Panc1 (cell line): ENCODE measurements at regions not wholly inside any gene's neighbourhood (a gene's known extent, or its start where the extent isn't known, plus 50 kb on each side); places are given as distances from the start of the nearest gene placed in this dataset.

Experiments
- ATAC-seq: fragments of 200-7000 bp; cut with Tn5 transposase; 2 replicates; pipeline ENCODE4 v1.9.1; 2020; ENCODE audit warnings: mild to moderate bottlenecking, moderate library complexity
- BruUV-seq: library from RNA; stranded (reverse); fragments of 400-500 nt; replicated peaks from 2 replicates; lab custom pipeline; 2021; lab: Mats Ljungman, UMichigan
- CTCF ChIA-PET: fragments of 300-600 bp; sonication (Branson Sonifier 250); formaldehyde crosslinking; loops from one replicate; lab custom pipeline; 2022; ENCODE audit warnings: antibody characterized with exemption; lab: Charles Lee
- POLR2A ChIA-PET: fragments of 300-600 bp; sonication (Branson Sonifier 250); formaldehyde crosslinking; loops from one replicate; lab custom pipeline; 2022; ENCODE audit warnings: antibody characterized with exemption; lab: Charles Lee
- DNase-seq: peaks from one replicate; pipeline ENCODE4 v3.0.0-alpha.2; 2010; ENCODE audit warnings: low read depth, low spot score
- H3K27ac ChIP-seq: 2 replicates; pipeline ENCODE4 v1.5.1; 2011; ENCODE audit warnings: mild to moderate bottlenecking, low read length, inconsistent platforms
- H3K27me3 ChIP-seq: fragments of 200-500 bp; sonication (Bioruptor generic); 2 replicates; pipeline ENCODE4 v1.6.0; 2014; ENCODE audit warnings: low read length, inconsistent platforms; ENCODE audit not compliant: control insufficient read depth, insufficient read depth
- H3K36me3 ChIP-seq: fragments of 200-500 bp; sonication (Bioruptor generic); 2 replicates; pipeline ENCODE4 v1.5.1; 2014; ENCODE audit warnings: inconsistent platforms, mild to moderate bottlenecking, low read length, moderate library complexity; ENCODE audit not compliant: control insufficient read depth, insufficient read depth
- H3K4me1 ChIP-seq: 2 replicates; pipeline ENCODE4 v1.5.1; 2011; ENCODE audit warnings: inconsistent platforms, mild to moderate bottlenecking, low read length, moderate library complexity; ENCODE audit not compliant: control insufficient read depth, insufficient read depth
- H3K4me3 ChIP-seq, 2 experiments: 2 replicates each; pipeline ENCODE4 v1.5.1; 2011 to 2012; ENCODE audit warnings: low read depth in 2 of 2, low read length in 2 of 2, mild to moderate bottlenecking in 2 of 2, inconsistent platforms in 1 of 2, moderate library complexity in 1 of 2
- H3K9me3 ChIP-seq: fragments of 200-500 bp; sonication (Bioruptor generic); 2 replicates; pipeline ENCODE4 v1.5.1; 2014; ENCODE audit warnings: low read depth, mild to moderate bottlenecking, inconsistent platforms, low read length, moderate library complexity; ENCODE audit not compliant: control insufficient read depth, insufficient read depth
- POLR2AphosphoS5 ChIP-seq: IDR thresholded peaks from 2 replicates; pipeline ENCODE4 v1.6.1; 2012; ENCODE audit warnings: mild to moderate bottlenecking, low read depth, low read length, moderate library complexity
- SIN3A ChIP-seq: IDR thresholded peaks from 2 replicates; pipeline ENCODE4 v1.6.1; 2012; ENCODE audit warnings: low read depth, mild to moderate bottlenecking, low read length, moderate library complexity, borderline replicate concordance; ENCODE audit not compliant: insufficient read depth
- TCF7L2 ChIP-seq: IDR thresholded peaks from 2 replicates; pipeline ENCODE4 v1.6.1; 2011; ENCODE audit warnings: mild to moderate bottlenecking, low read depth, low read length, inconsistent platforms
- in situ Hi-C: cut with HindIII; loops from 2 replicates; pipeline ENCODE4 v1.10.0; 2016; ENCODE audit warnings: low sequenced_read_pairs, low pct_unique_long_range_greater_than_20kb
- intact Hi-C: fragments of 100-400 bp; cut with micrococcal nuclease; formaldehyde crosslinking; loops from one replicate; pipeline ENCODE4 v1.10.0; 2022; ENCODE audit not compliant: unreplicated experiment
- TF ChIP-seq, protein P1 (sequence below): fragments of 450-650 bp; IDR thresholded peaks from 2 replicates; pipeline ENCODE4 v1.5.1; 2017; ENCODE audit warnings: mild to moderate bottlenecking
- TF ChIP-seq, protein P2 (sequence below), 2 experiments: IDR thresholded peaks; 2 replicates each; pipeline ENCODE4 v1.6.1; 2011 to 2012; ENCODE audit warnings: low read depth in 2 of 2, control low read depth in 1 of 2, low read length in 1 of 2, mild to moderate bottlenecking in 1 of 2, moderate library complexity in 1 of 2; ENCODE audit not compliant: insufficient read depth in 1 of 2

DNA sequence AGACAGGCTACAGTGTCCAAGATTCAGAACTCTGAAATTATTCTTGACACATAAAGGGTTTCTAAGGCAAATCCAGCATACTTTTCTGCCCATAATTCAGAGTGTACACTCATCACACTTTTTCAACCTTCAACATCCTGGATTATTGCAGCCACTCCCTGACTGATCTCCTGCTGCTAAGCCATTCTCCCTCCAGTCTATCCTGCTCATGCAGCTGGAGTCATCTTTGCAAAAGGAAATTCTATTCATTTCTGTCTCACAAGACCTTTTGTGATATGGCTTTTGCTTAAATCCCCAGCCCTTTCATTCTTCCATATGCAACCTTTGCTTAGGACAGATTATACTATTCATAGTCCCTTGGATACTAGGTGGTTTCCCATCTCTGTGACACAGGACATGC is 236.1 kb upstream of the LDB2 start:
- ATAC-seq (no peak), DNase-seq (no peak)
- Histone ChIP-seq H3K9me3 (no peaks in the 10 kb centered on the region), H3K4me3 (no peak overlapping the region), H3K4me1 (no peaks in the 10 kb centered on the region), H3K27me3 (no peaks in the 10 kb centered on the region), H3K27ac (no peak overlapping the region), H3K36me3 (no peaks in the 10 kb centered on the region)
- TF ChIP-seq TCF7L2 (no peak), SIN3A (no peak), POLR2AphosphoS5 (no peak)
- TF ChIP-seq, protein P1, sequence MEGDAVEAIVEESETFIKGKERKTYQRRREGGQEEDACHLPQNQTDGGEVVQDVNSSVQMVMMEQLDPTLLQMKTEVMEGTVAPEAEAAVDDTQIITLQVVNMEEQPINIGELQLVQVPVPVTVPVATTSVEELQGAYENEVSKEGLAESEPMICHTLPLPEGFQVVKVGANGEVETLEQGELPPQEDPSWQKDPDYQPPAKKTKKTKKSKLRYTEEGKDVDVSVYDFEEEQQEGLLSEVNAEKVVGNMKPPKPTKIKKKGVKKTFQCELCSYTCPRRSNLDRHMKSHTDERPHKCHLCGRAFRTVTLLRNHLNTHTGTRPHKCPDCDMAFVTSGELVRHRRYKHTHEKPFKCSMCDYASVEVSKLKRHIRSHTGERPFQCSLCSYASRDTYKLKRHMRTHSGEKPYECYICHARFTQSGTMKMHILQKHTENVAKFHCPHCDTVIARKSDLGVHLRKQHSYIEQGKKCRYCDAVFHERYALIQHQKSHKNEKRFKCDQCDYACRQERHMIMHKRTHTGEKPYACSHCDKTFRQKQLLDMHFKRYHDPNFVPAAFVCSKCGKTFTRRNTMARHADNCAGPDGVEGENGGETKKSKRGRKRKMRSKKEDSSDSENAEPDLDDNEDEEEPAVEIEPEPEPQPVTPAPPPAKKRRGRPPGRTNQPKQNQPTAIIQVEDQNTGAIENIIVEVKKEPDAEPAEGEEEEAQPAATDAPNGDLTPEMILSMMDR, result no peak
- TF ChIP-seq, protein P2, sequence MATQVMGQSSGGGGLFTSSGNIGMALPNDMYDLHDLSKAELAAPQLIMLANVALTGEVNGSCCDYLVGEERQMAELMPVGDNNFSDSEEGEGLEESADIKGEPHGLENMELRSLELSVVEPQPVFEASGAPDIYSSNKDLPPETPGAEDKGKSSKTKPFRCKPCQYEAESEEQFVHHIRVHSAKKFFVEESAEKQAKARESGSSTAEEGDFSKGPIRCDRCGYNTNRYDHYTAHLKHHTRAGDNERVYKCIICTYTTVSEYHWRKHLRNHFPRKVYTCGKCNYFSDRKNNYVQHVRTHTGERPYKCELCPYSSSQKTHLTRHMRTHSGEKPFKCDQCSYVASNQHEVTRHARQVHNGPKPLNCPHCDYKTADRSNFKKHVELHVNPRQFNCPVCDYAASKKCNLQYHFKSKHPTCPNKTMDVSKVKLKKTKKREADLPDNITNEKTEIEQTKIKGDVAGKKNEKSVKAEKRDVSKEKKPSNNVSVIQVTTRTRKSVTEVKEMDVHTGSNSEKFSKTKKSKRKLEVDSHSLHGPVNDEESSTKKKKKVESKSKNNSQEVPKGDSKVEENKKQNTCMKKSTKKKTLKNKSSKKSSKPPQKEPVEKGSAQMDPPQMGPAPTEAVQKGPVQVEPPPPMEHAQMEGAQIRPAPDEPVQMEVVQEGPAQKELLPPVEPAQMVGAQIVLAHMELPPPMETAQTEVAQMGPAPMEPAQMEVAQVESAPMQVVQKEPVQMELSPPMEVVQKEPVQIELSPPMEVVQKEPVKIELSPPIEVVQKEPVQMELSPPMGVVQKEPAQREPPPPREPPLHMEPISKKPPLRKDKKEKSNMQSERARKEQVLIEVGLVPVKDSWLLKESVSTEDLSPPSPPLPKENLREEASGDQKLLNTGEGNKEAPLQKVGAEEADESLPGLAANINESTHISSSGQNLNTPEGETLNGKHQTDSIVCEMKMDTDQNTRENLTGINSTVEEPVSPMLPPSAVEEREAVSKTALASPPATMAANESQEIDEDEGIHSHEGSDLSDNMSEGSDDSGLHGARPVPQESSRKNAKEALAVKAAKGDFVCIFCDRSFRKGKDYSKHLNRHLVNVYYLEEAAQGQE (IDR thresholded peaks at IDR 0.05; ENCODE audit: insufficient read depth in 1 of 2, low read depth in 2 of 2, low read length in 1 of 2), result no peak
- no TSS peak for BruUV-seq
- in situ Hi-C loops (no loop called here), intact Hi-C loops (no loop called here)
- ChIA-PET CTCF (no interaction called here), POLR2A (no interaction called here)

DNA sequence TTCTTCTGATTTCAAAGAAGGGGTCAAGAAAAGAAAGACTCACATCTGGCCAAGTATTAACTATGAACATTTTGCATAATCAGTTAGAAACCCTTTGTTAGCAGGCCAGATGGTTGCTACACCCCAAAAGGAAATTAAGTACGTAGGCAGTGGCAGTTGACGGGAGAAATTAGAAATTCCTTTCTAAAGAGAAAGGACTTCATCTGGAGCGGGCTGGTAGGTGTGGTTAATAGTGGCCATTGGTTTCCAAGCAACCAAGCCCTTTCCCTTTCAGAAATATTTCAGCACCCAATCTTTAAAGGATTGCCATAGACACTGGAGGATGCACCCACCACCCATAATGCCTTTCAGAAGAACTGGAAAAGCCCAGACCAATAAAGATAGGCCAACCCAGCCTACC is 235.7 kb upstream of the LDB2 start:
- Histone ChIP-seq H3K9me3 (no peaks in the 10 kb centered on the region), H3K27ac (no peak overlapping the region), H3K4me3 (no peak overlapping the region), H3K27me3 (no peaks in the 10 kb centered on the region), H3K4me1 (no peaks in the 10 kb centered on the region), H3K36me3 (no peaks in the 10 kb centered on the region)
- TF ChIP-seq TCF7L2 (no peak), SIN3A (no peak), POLR2AphosphoS5 (no peak)
- TF ChIP-seq, protein P2 (IDR thresholded peaks at IDR 0.05; ENCODE audit: insufficient read depth in 1 of 2, low read depth in 2 of 2, low read length in 1 of 2), result no peak
- TF ChIP-seq, protein P1, result no peak
- CTCF ChIA-PET, result no interaction called here
- in situ Hi-C loops (no loop called here), intact Hi-C loops (no loop called here)
- no TSS peak for BruUV-seq
- no peak for DNase-seq
- POLR2A ChIA-PET, result no interaction called here
- no peak for ATAC-seq
